Cerebellar cortex (tissue), 1 donor: ENCODE measurements at regions not wholly inside any gene's neighbourhood (a gene's known extent, or its start where the extent isn't known, plus 50 kb on each side); places are given as distances from the start of the nearest gene placed in this dataset.
"Not testable (repeated sequence)": the region's sequence is repeated elsewhere in the genome, so short reads cannot be mapped to it uniquely, and the experiment has no call there.

Experiments
- DNase-seq: peaks from one replicate; pipeline ENCODE4 v3.0.0-alpha.2; 2015; ENCODE audit warnings: low spot score

DNA sequence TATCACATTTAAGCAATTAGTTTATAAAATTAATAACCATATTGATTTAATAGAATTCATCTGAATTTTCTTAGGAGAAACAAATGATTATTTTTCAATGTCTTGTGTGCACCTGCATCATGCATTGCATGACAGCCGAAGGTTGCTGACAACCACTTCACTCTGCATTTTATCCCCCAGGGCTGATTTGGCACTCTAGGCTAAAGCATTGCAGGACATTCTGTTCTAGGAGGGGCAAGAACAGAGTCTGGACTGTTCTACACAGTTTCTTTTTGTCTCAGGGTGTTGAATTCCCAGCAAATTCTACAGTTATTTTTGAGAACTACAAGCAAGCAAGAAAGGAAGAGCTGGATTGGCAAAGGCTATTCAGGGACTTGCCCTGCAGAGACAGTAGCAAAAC, 570.4 kb upstream of the EYS start:
- no peak for DNase-seq

DNA sequence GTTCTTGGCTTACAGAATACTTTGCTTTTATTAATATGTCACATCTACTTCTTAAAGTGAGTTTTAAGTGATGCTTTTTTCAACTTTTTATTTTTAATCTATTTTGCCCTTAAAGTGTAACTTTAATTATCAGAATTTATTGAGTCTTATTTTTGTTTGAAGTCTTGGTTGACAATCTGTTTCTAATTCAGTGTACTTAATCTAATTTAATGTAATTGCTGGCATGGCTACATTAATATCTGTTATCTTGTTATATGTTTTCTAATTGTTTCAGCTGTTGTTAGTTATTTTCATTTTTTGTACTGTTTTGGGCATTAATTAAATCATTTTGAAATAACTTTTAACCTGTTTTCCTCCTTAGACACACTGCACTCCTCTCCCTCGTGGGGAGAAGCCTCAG, 558.7 kb upstream of the EYS start:
- no peak for DNase-seq

DNA sequence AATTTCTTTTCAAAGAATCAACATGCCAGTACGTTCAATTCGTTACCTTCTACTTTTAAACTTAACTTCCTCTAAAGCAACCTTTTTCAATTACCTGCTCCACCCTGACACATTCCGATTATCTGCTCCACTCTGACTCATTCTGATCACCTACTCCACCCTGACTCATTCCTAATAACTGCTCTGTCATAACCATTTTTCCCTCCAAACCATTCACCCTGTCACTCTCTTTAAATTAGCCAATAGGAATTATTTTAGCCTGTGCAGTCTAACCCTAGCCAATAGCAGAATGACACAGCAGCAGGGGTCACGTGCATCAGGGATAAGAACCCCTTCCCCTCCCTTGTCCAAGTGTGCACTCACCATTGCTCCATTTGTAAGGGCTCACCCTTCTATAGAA, 557.4 kb upstream of the EYS start:
- no peak for DNase-seq

DNA sequence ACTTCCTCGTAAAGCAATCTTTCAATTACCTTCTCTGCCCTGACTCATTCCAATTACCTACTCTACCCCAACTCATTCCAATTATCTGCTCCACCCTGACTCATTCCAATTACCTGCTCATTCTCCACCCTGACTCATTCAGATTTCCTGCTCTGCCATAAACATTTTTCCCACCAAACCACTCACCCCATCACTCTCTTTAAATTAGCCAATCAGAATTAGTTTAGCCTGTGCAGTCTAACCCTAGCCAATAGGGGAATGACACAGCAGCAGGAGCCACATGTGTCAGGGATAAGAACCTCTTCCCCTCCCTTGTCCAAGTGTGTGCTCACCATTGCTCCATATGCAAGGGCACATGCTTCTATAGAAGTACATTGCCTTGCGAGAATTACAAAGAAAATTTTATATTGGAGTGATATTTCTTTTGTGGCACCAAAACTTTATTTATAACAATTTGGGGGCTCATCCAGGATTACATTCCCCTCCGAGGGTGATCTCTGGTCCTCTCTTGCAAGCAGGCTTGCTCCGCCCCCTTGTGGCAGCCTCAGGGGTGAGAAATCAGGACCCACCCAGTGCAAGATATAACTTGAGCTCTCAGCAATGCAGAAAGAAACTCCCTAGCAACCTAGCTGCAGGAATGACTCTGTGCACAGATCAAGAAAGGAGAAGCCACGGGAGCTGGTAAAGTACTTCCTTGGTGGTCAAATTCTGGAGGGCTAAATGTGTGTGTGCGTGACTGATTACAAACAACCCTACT, 551.9 kb upstream of the EYS start:
- DNase-seq: peak; percentile 56

DNA sequence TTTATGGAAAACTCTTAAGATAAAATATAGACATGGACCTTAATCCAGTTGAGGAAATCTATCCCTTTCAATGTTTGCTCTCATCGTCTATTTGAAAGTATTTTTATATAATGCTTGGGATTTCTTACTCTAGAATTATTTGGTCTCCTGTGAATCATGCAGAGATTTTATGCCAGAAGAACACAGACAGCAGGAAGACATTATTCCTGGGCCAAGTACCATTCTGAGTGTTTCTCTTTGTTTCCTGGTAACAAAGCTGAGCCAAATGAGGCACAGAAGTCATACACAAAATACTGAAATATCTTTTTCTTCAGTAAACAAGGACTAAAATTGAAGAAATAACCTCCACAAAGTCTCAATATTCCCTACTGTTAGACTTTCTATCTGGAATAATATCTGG, 538.2 kb upstream of the EYS start:
- no peak for DNase-seq

DNA sequence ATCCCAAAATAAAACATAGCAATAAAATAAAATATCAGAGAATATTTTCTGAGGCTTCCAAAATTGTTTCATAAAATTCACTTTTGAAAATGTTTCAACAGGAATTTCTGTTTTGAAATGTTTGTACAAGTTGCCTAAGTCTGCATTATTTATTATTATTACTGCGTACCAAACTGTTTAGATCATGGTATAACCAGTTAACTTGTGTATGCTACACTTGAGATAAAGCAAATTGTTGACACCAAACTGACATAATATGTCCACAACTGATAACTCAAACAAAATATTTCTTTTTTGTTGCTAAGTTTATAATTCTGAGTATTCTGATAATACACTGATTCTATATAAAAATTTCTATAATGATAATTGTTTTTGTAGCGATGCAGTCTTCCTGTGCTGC, 531.8 kb upstream of the EYS start:
- no peak for DNase-seq

DNA sequence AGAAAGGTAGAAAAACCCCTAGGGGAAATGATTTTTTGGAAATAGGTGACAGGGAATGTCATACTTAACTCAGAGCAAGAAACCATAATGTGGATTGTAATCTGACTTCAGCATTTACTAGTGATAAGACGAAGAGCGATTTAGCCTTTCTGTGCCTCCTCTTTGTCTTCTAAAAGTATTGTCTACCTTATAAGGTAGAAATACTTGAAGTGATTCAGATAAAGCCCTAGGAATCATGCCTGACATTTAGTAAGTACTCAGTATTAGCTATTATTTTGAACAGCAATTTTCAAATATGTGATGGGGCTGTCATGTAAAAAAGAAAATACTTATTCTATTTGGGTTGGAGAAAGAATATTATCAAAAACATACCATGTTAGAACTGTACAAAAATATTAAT, 525.9 kb upstream of the EYS start:
- DNase-seq: no peak

DNA sequence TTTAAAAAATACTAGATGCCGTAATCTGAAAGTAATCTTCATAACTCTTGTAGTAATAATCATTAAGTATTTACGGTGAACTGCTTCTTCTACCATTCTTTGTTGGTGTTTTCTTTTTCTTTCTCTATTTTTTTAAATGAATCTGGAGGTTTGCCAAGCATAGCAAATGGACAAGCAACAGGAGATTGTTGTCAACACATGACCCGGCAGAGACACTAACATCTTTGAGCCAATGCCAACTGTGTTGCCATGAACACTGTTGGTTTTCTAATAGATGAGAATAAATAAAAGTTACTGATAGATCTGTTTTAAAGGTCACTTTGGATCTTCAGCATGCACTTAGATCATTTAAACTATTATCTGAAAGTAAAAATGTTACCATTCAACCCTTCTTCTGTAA, 523.6 kb upstream of the EYS start:
- no peak for DNase-seq

DNA sequence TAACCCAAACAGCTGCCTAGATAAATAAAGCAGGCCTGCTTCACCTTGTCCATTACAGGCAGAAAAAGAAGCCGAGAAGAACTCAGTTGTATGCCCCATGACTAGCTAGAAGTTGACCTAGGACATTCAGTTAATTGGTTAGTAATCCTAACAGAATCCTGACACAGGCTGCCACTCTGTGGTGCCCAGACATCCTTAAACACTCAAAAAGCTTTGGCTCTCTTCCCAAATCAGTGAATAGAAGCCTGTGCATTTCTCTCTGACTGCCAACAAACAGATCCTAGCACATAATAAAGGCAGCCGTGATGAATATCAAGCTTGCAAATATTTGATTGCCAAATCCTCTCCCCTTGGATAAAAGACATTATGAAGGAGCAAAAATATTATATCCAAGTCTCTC, 519.1 kb upstream of the EYS start:
- DNase-seq: peak; percentile 25

DNA sequence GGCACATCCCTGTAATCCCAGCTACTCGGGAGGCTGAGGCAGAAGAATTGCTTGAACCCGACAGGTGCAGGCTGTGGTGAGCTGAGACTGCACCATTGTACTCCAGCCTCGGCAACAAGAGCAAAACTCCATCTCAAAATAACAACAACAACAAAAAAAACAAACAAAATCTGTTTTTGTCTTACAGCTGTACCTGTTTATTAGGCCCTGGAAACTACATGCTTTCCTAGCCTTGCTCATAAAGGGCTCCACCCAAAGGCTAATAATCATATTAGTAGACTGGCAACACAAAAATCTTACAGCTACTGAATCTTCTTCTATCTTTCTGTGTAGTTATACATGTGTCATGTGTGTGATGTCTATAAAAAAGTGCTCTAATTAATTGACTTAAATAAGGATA, 503.9 kb upstream of the EYS start:
- DNase-seq: no peak

DNA sequence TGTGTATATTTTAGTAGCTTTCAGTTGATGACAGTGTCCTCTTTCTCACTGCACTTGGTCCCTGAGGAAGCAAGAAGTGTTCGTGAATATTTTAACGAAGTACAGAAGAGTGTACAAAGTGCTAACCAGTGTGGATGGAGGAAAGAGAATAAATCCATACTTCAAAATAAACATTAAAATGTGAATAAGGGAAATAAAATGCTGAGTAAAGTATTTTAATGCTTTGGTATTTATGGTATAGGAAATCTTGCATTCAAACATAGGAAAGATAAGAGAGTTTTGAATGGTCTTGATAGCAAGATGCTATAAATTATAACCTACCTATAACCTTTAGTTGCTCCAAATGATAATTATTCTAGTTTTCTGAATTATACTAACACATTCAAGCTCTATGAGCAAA, 493.4 kb upstream of the EYS start:
- DNase-seq: no peak

DNA sequence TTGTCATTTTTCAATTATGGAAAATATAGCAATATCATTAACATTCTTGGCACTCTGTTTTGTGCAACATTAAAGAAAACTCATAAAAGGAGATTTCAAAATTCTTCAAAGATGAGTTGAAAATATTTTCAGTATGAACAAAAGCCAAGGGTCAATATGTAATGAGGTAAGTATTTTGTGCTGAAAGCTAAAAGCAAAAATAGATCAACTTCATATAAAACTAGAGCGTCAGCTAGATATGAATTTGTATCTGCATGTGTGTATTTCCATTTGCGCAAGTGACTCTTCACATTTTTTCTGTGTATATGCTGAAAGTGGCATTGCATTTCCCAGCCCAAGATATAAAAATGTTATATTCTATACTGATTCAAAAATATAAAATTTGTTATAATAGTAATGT, 492.1 kb upstream of the EYS start:
- DNase-seq: no peak

DNA sequence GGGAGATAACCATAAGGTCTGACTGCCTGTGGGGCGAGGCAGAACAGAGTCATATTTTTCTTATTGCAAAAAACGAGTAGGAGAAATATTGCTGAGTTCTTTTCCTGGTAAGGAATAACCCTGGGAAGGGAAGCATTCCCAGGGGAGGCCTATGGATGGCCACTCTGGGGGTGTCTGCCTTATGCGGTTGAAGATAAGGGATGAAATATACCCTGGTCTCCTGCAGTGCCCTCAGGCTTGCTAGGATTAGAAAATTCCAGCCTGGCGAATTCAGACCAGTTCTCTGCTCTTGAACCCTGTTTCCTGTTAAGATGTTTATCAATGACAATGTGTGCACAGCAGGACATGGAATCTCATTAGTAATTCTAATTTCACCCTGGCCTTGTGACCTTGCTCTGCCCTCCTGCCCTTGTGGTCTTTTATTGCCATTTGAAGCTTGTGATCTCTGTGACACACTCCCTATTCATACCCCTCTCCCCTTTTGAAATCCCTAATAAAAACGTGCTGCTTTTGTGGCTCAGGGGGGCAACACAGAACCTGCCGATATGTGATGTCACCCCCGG, 491.1 kb upstream of the EYS start:
- no peak for DNase-seq

DNA sequence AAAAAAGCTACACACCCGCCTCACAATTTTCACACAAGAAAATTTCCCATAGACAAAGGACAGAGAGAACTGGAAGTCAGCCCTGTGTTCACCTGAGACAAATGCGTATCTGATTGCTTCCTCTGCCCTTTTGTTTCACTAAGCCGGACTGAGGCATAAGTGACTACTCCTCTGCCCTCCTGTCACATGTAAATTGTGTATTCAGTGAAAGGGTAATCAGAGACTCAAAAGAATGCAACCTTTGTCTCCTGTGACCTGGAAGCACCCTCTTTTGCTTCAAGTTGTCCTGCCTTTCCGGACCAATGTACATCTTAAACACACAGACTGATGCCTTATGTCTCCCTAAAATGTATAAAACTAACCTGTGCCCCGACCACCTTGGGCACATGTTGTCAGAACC, 483.8 kb upstream of the EYS start:
- DNase-seq: no peak

DNA sequence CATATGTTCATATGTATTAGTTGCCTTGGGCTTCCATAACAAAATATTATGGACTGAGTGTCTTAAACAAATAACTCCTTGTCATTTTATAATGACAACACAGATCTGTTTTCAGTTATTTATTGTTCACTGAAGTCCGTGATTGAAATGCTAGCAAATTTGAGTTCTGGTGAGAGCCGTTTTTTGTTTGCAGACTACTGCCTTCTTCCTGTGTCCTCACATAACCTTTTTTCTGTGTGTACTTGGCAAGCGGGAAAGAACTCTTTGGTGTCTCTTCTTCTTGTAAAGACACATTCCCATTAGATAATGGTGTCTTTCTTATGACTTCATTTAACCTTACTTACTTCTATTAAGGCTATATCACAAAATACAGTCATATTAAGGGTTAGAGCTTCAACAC, 482.9 kb upstream of the EYS start:
- DNase-seq: no peak

DNA sequence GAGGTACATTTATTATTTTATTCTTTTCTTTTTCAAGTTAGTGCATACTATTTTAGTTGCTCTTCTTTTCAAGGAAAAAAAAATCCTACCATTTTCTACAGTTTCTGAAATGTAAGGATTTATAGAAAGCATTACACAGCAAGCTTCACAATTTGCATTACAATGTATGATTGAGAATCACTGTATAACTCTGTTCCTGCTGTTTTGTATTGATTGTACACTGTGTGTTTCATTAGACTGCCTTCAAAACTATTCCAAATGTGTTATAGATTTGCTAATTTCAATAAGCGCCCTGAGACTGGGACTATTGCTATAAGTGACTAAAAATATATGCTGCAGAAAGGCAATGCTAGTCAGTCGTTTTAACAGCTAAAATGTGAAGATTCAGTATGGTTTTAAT, 479.7 kb upstream of the EYS start:
- no peak for DNase-seq

DNA sequence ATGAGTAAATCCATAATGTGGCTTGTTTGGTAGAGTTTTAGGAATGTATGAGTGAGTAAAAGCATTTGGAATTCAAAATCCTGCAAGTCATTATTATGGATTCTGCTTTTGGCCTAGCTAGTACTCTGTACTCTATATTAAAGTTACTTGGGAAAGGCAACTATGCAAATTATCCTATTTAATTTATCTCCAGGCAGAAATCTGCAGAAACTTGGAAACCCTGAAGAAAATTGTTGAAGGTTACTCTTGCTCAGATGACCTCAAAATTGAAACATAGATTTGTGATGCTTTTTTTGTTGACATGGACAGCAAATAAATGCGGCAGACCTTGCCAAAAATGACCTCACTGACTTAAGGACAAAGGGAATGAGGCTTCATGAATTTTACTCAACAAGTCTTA, 477.1 kb upstream of the EYS start:
- no peak for DNase-seq

DNA sequence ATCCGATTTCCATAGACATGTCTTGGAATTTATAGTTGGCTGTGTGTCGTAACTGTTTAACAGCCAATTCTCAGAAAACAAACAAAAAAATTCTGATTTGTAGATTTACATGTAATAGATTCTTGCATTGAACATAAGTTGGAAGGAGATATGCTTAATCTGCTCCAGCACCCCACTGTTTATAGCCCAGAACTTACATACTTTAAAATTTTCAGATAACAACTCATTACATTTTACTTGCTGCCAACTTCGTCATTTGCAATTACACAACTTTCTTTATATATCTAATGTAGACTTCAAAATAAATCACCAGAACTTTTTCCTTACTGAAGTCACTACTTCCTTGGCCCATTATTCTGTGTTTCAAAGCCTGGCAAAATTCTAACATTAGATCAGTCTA, 472.3 kb upstream of the EYS start:
- DNase-seq: no peak

DNA sequence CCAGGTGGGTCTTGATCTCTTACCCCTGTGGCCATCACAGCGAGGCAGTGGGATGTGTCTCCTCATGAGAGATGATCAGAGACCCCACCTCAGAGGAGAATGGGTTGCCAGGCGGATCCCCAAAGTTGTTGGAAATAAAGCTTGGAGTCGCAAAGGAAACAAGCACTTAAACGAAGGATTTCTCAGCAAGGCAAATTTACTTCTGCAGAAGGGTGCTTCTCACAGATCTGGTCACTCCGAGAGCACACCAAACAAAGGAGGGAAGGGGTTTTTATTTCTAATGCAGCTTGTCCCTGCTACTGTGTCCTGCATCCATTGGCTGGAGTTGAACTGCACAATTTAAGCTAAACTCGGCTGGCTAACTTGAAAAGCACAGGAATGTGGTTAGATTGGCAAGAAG, 466.6 kb upstream of the EYS start:
- no peak for DNase-seq

DNA sequence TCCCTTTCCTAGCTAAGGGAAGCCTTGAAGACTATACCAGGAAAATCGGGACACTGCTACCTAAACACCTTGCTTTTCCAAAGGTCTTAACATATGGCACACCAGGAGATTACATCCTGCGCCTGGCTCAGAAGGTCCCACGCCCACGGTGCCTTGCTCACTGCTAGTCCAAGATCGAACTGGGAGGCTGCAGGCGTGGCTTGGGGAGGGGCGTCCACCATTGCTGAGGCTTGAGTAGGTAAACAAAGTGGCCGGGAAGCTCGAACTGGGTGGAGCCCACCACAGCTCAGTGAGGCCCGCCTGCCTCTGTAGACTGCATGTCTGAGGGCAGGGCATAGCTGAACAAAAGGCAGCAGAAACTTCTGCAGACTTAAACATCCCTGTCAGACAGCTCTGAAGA, 459.7 kb upstream of the EYS start:
- not testable (repeated sequence) for DNase-seq

DNA sequence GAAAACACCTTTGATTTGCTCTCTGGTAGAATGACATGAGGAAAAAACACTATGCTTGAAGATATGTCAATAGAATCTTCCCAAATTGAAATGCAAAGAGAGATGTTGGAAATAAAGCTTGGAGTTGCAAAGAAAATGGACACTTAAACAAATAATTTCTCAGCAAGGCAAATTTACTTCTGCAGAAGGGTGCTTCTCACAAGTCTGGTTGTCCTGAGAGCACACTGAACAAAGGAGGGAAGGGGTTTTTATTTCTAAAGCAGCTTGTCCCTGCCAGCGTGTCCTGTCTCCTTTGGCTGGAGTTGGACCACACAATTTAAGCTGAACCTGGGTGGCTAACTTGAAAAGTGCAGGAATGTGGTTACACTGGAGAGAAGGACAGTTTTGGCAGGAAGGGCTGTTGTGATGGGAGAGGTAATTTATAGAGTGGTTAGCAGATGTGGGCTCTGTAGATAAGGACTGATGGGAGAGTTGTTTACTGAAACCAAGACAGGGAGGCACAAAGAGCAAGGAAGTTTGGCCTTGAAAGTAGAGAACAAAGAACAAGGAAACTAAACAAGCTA, 454.6 kb upstream of the EYS start:
- no peak for DNase-seq

DNA sequence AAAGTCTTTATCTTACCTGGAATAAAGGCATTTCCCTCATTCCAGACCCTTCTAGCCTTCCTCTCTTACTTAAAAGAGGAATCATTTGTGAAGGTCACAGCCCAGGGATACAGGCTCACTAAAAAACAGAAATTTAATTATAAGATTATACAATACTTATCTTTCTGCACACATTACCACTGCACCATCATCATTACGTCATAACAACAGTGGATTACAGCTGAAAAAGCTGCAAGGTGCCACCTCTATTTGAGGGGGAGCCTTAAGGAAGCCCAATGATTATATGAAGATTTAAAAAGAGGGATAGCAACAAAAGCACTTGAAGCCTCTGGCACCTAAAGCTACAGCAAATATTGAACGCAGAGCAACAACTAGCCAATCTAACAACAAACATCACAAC, 452.9 kb upstream of the EYS start:
- no peak for DNase-seq

DNA sequence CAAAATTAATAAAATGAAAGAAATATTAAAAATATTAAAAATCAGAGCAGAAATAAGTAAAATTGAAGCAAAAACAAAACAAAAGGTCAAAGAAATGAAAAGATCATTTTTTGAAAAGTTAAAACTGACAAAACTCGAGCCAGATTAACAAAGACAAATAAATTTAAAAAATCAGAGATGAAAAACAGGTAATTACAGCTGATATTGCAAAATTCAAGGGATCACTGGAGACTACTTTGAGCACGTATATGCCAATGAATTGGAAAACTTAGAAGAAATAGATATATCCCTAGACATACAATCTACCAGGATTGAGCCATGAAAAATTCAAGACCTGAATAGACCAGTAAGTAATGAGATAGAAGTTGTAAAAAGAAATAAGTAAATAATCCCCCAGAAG, 446.2 kb upstream of the EYS start:
- no peak for DNase-seq

DNA sequence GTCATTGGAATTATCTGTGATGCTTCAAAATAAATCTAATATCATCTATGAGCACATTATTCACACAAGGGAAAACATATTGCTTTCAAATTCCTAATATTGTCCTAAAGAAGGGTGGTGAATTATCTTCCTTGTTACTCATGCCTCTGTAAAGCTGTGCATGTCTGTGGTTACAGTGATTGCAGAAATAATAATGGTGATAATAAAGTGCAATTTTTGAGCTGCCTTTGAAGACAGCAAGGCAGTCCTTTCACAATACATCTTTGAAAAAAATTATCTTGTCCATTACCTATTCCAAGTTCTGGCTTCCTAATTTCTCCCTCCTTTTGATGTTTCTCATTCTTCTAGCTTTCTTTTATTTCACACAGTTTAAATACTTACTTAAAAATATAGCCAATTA, 442.1 kb upstream of the EYS start:
- DNase-seq: no peak
